Mesenchymal stem cell (in vitro differentiated cells and primary cell): ENCODE measurements at regions not wholly inside any gene's neighbourhood (a gene's known extent, or its start where the extent isn't known, plus 50 kb on each side); places are given as distances from the start of the nearest gene placed in this dataset.
A peak's percentile ranks its signal among the peaks of the same experiment; 100 is the strongest.

ENCODE experiments used
- DNase-seq: peaks from one replicate; pipeline ENCODE4 v3.0.0-alpha.2; 2013
- H2AFZ ChIP-seq: one replicate; pipeline ENCODE4 v1.6.1; 2013; ENCODE audit warnings: low read depth, mild to moderate bottlenecking, control low read depth, inconsistent platforms, low read length, moderate library complexity
- H2AK5ac ChIP-seq: 2 replicates; pipeline ENCODE4 v1.6.1; 2013; ENCODE audit warnings: low read length, moderate library complexity, mild to moderate bottlenecking, inconsistent platforms; ENCODE audit not compliant: severe bottlenecking
- H2BK120ac ChIP-seq: one replicate; pipeline ENCODE4 v1.6.1; 2013; ENCODE audit warnings: low read depth, mild to moderate bottlenecking, inconsistent platforms, low read length, moderate library complexity
- H2BK12ac ChIP-seq, 2 experiments: one replicate each; pipeline ENCODE4 v1.6.1; 2013; ENCODE audit warnings: inconsistent platforms in 2 of 2, low read length in 2 of 2, mild to moderate bottlenecking in 2 of 2, moderate library complexity in 2 of 2, control low read depth in 1 of 2
- H2BK15ac ChIP-seq: one replicate; pipeline ENCODE4 v1.6.1; 2013; ENCODE audit warnings: mild to moderate bottlenecking, low read depth, inconsistent platforms; ENCODE audit not compliant: poor library complexity, severe bottlenecking
- H2BK5ac ChIP-seq: 2 replicates; pipeline ENCODE4 v1.6.1; 2013; ENCODE audit warnings: low read depth, mild to moderate bottlenecking, low read length, control low read depth, inconsistent platforms; ENCODE audit not compliant: poor library complexity, severe bottlenecking
- H3K14ac ChIP-seq, 2 experiments: one replicate each; pipeline ENCODE4 v1.6.1; 2013; ENCODE audit warnings: inconsistent platforms in 2 of 2, low read length in 2 of 2, control low read depth in 1 of 2, mild to moderate bottlenecking in 1 of 2, moderate library complexity in 1 of 2
- H3K18ac ChIP-seq, 2 experiments: one replicate each; pipeline ENCODE4 v1.6.1; 2013; ENCODE audit warnings: inconsistent platforms in 2 of 2, low read length in 2 of 2, control low read depth in 1 of 2, low read depth in 1 of 2, mild to moderate bottlenecking in 1 of 2
- H3K23ac ChIP-seq, 2 experiments: one replicate each; pipeline ENCODE4 v1.6.1; 2013; ENCODE audit warnings: inconsistent platforms in 2 of 2, low read length in 2 of 2, mild to moderate bottlenecking in 2 of 2, moderate library complexity in 2 of 2, control low read depth in 1 of 2
- H3K27ac ChIP-seq: 2 replicates; pipeline ENCODE4 v1.5.1; 2013; ENCODE audit warnings: mild to moderate bottlenecking, moderate library complexity, low read length, control low read depth, inconsistent platforms; ENCODE audit not compliant: poor library complexity, severe bottlenecking
- H3K27me3 ChIP-seq, 2 experiments: 2 replicates each; pipeline versions ENCODE4 v1.6.1 to v1.7.0; 2013; ENCODE audit warnings: low read length in 2 of 2, mild to moderate bottlenecking in 2 of 2, moderate library complexity in 2 of 2, control low read depth in 1 of 2, inconsistent platforms in 1 of 2; ENCODE audit not compliant: control insufficient read depth in 1 of 2, insufficient read depth in 1 of 2
- H3K36me3 ChIP-seq, 2 experiments: 2 replicates each; pipeline versions ENCODE4 v1.6.1 to v1.7.0; 2013; ENCODE audit warnings: low read length in 2 of 2, control low read depth in 1 of 2, inconsistent platforms in 1 of 2, low read depth in 1 of 2, mild to moderate bottlenecking in 1 of 2; ENCODE audit not compliant: insufficient read depth in 2 of 2, control insufficient read depth in 1 of 2
- H3K4ac ChIP-seq, 2 experiments: one replicate each; pipeline ENCODE4 v1.6.1; 2013; ENCODE audit warnings: inconsistent platforms in 2 of 2, low read length in 2 of 2, mild to moderate bottlenecking in 2 of 2, moderate library complexity in 2 of 2, control low read depth in 1 of 2, low read depth in 1 of 2
- H3K4me1 ChIP-seq: 2 replicates; pipeline ENCODE4 v1.6.1; 2013; ENCODE audit warnings: low read depth, low read length, control low read depth; ENCODE audit not compliant: control insufficient read depth, insufficient read depth
- H3K4me2 ChIP-seq: 2 replicates; pipeline ENCODE4 v1.6.1; 2013; ENCODE audit warnings: low read length, mild to moderate bottlenecking, inconsistent platforms; ENCODE audit not compliant: poor library complexity, severe bottlenecking
- H3K4me3 ChIP-seq, 2 experiments: 2 replicates each; pipeline versions ENCODE4 v1.5.1 to v1.7.0; 2013; ENCODE audit warnings: low read length in 2 of 2, mild to moderate bottlenecking in 2 of 2, control low read depth in 1 of 2, low read depth in 1 of 2; ENCODE audit not compliant: insufficient read depth in 1 of 2
- H3K79me1 ChIP-seq: replicated peaks from 2 replicates; pipeline ENCODE4 v1.6.1; 2013; ENCODE audit warnings: mild to moderate bottlenecking, control low read depth, low read length, inconsistent platforms; ENCODE audit not compliant: poor library complexity, severe bottlenecking
- H3K9ac ChIP-seq: 2 replicates; pipeline ENCODE4 v1.7.0; 2013; ENCODE audit warnings: mild to moderate bottlenecking, low read length, moderate library complexity
- H3K9me3 ChIP-seq: 2 replicates; pipeline ENCODE4 v1.7.0; 2013; ENCODE audit warnings: mild to moderate bottlenecking, low read length; ENCODE audit not compliant: control insufficient read depth
- H4K8ac ChIP-seq: one replicate; pipeline ENCODE4 v1.6.1; 2013; ENCODE audit warnings: inconsistent platforms, mild to moderate bottlenecking, low read length, moderate library complexity
- H4K91ac ChIP-seq: one replicate; pipeline ENCODE4 v1.6.1; 2013; ENCODE audit warnings: mild to moderate bottlenecking, low read length, inconsistent platforms
- WGBS: methylation state at CpG from one replicate; pipeline ENCODE4 v1.1.7; 2013; ENCODE audit warnings: mixed read lengths; 5-methylcytosine and 5-hydroxymethylcytosine counted together

GRCh38 chr3:71921036-71921435, 136.1 kb upstream of the PROK2 start:
- no peak overlapping the region for H2BK5ac ChIP-seq
- H3K4me1 ChIP-seq: no peaks in the 10 kb centered on the region
- WGBS: 84% methylated on average over 1 of the region's 1 CpG
- no peaks in the 10 kb centered on the region for H3K9me3 ChIP-seq
- no peak overlapping the region for H2BK120ac ChIP-seq
- H3K4me3 ChIP-seq: no peak overlapping the region
- no peak overlapping the region for H3K23ac ChIP-seq
- H4K8ac ChIP-seq: no peak overlapping the region
- H3K4me2 ChIP-seq: no peak overlapping the region
- H3K9ac ChIP-seq: no peak overlapping the region
- H2AK5ac ChIP-seq: no peak overlapping the region
- H3K27ac ChIP-seq: no peak overlapping the region
- H3K18ac ChIP-seq: no peak overlapping the region
- no peaks in the 10 kb centered on the region for H3K36me3 ChIP-seq
- no peak overlapping the region for H3K4ac ChIP-seq
- H4K91ac ChIP-seq: no peak overlapping the region
- H2BK12ac ChIP-seq: no peak overlapping the region
- no peaks in the 10 kb centered on the region for H3K79me1 ChIP-seq
- no peak overlapping the region for H2BK15ac ChIP-seq
- H3K27me3 ChIP-seq: peaks cover 49 to 65% of the 10 kb centered on the region in 2 experiments
- no peak overlapping the region for H3K14ac ChIP-seq
- no peak for DNase-seq
- H2AFZ ChIP-seq: no peak overlapping the region

- no peak overlapping the region for H3K23ac ChIP-seq
- H3K79me1 ChIP-seq: no peaks in the 10 kb centered on the region
- peaks cover 42 to 60% of the 10 kb centered on the region in 2 experiments for H3K27me3 ChIP-seq
- no peak overlapping the region for H3K18ac ChIP-seq
- no peak for DNase-seq
- no peak overlapping the region for H3K14ac ChIP-seq
- H2AK5ac ChIP-seq: no peak overlapping the region
- H3K36me3 ChIP-seq: no peaks in the 10 kb centered on the region
- no peak overlapping the region for H3K4ac ChIP-seq
- 89% methylated on average over 3 of the region's 3 CpGs for WGBS
- no peaks in the 10 kb centered on the region for H3K9me3 ChIP-seq
- no peak overlapping the region for H3K4me2 ChIP-seq
- H3K27ac ChIP-seq: no peak overlapping the region
- no peak overlapping the region for H3K4me3 ChIP-seq
- H4K91ac ChIP-seq: no peak overlapping the region
- H2BK15ac ChIP-seq: no peak overlapping the region
- H2BK120ac ChIP-seq: no peak overlapping the region
- no peak overlapping the region for H4K8ac ChIP-seq
- no peaks in the 10 kb centered on the region for H3K4me1 ChIP-seq
- no peak overlapping the region for H3K9ac ChIP-seq
- H2BK12ac ChIP-seq: no peak overlapping the region
- no peak overlapping the region for H2BK5ac ChIP-seq
- no peak overlapping the region for H2AFZ ChIP-seq
Measured at GRCh38 chr3:71919572-71919971, 134.6 kb upstream of the PROK2 start.

GRCh38 chr3:71917545-71917944, 132.6 kb upstream of the PROK2 start:
- no peaks in the 10 kb centered on the region for H3K4me1 ChIP-seq
- no peaks in the 10 kb centered on the region for H3K9me3 ChIP-seq
- H3K4me3 ChIP-seq: no peak overlapping the region
- no peak overlapping the region for H3K18ac ChIP-seq
- WGBS: 95% methylated on average over 2 of the region's 2 CpGs
- H3K27me3 ChIP-seq: peaks cover 25 to 46% of the 10 kb centered on the region in 2 experiments
- H3K36me3 ChIP-seq: no peaks in the 10 kb centered on the region
- no peaks in the 10 kb centered on the region for H3K79me1 ChIP-seq
- H2BK5ac ChIP-seq: no peak overlapping the region
- H2BK15ac ChIP-seq: no peak overlapping the region
- no peak overlapping the region for H3K23ac ChIP-seq
- no peak overlapping the region for H3K14ac ChIP-seq
- no peak overlapping the region for H3K4me2 ChIP-seq
- no peak overlapping the region for H3K9ac ChIP-seq
- no peak overlapping the region for H4K8ac ChIP-seq
- DNase-seq: no peak
- no peak overlapping the region for H4K91ac ChIP-seq
- H3K4ac ChIP-seq: no peak overlapping the region
- H2AFZ ChIP-seq: no peak overlapping the region
- H3K27ac ChIP-seq: no peak overlapping the region
- H2AK5ac ChIP-seq: no peak overlapping the region
- H2BK12ac ChIP-seq: no peak overlapping the region
- no peak overlapping the region for H2BK120ac ChIP-seq

- Histone ChIP-seq H2BK120ac (no peak overlapping the region), H2BK12ac (no peak overlapping the region), H3K9ac (no peak overlapping the region), H3K4ac (no peak overlapping the region), H3K4me2 (no peak overlapping the region), H2AFZ (no peak overlapping the region), H2BK15ac (no peak overlapping the region), H3K36me3 (no peaks in the 10 kb centered on the region), H3K27ac (no peak overlapping the region), H3K23ac (no peak overlapping the region), H3K14ac (peak overlapping the region in 1 of 2 experiments; percentile 26), H4K8ac (no peak overlapping the region), H3K18ac (no peak overlapping the region), H3K4me3 (no peak overlapping the region), H4K91ac (no peak overlapping the region), H2AK5ac (no peak overlapping the region), H3K79me1 (no peaks in the 10 kb centered on the region), H3K4me1 (no peaks in the 10 kb centered on the region), H2BK5ac (no peak overlapping the region), H3K9me3 (no peaks in the 10 kb centered on the region), H3K27me3 (peaks cover 19 to 39% of the 10 kb centered on the region in 2 experiments)
- no peak for DNase-seq
- WGBS: 89% methylated on average over 5 of the region's 5 CpGs
Measured at GRCh38 chr3:71916747-71917369, 131.9 kb upstream of the PROK2 start.
